HepG2 (cell line): ENCODE measurements at regions not wholly inside any gene's neighbourhood (a gene's known extent, or its start where the extent isn't known, plus 50 kb on each side); places are given as distances from the start of the nearest gene placed in this dataset.

Experiments
- BCLAF1 ChIP-seq: fragments of 450-650 bp; IDR thresholded peaks from 2 replicates; pipeline ENCODE4 v1.6.1; 2017; ENCODE audit warnings: mild to moderate bottlenecking
- BHLHE40 ChIP-seq: IDR thresholded peaks from 2 replicates; pipeline ENCODE4 v1.6.1; 2011; ENCODE audit warnings: low read length, improper control_type of control experiment
- CBX2 ChIP-seq, 2 experiments: fragments of 200-600 bp in 1 of 2; sonication (generic); formaldehyde crosslinking in 1 of 2; IDR thresholded peaks; 2 replicates each; pipeline versions ENCODE4 v1.7.0 to v1.8.1; 2018 to 2022; ENCODE audit warnings: low read depth in 2 of 2, low read length in 1 of 2, mild to moderate bottlenecking in 1 of 2, missing genetic modification reagents in 1 of 2
- CBX5 ChIP-seq: sonication (generic); formaldehyde crosslinking; IDR thresholded peaks from 2 replicates; pipeline ENCODE4 v1.4.0; 2020; ENCODE audit warnings: missing genetic modification reagents, borderline replicate concordance
- CC2D1A ChIP-seq: sonication (generic); formaldehyde crosslinking; IDR thresholded peaks from 2 replicates; pipeline ENCODE4 v1.8.1; 2023; ENCODE audit warnings: mild to moderate bottlenecking, missing genetic modification reagents
- DMTF1 ChIP-seq: sonication (generic); formaldehyde crosslinking; IDR thresholded peaks from 2 replicates; pipeline ENCODE4 v1.4.0; 2020; ENCODE audit warnings: mild to moderate bottlenecking, missing genetic modification reagents
- DNMT3B ChIP-seq: conservative IDR thresholded peaks from 2 replicates; pipeline ENCODE4 v1.6.1; 2016; ENCODE audit warnings: missing biosample characterization, control low read depth
- DPF2 ChIP-seq: sonication (generic); formaldehyde crosslinking; IDR thresholded peaks from 2 replicates; pipeline ENCODE4 v1.4.0; 2020; ENCODE audit warnings: mild to moderate bottlenecking, low read depth, missing genetic modification reagents, borderline replicate concordance
- HNRNPLL ChIP-seq: fragments of 200-400 bp; formaldehyde crosslinking; IDR thresholded peaks from 2 replicates; pipeline ENCODE4 v1.6.1; 2017; ENCODE audit warnings: mild to moderate bottlenecking, low read depth, low read length; ENCODE audit not compliant: poor library complexity, severe bottlenecking
- HOMEZ ChIP-seq: IDR thresholded peaks from 2 replicates; pipeline ENCODE4 v1.6.1; 2016; ENCODE audit warnings: low read depth
- KLF11 ChIP-seq: IDR thresholded peaks from 2 replicates; pipeline ENCODE4 v1.6.1; 2016; ENCODE audit warnings: missing compliant biosample characterization
- PCBP1 ChIP-seq: fragments of 200-400 bp; formaldehyde crosslinking; IDR thresholded peaks from 2 replicates; pipeline ENCODE4 v1.6.1; 2017; ENCODE audit warnings: mild to moderate bottlenecking, low read depth, low read length, borderline replicate concordance
- PRPF4 ChIP-seq: fragments of 200-400 bp; formaldehyde crosslinking; IDR thresholded peaks from 2 replicates; pipeline ENCODE4 v1.6.1; 2016; ENCODE audit warnings: low read length, low read depth; ENCODE audit not compliant: poor library complexity, severe bottlenecking
- RFXAP ChIP-seq: sonication (generic); formaldehyde crosslinking; IDR thresholded peaks from 2 replicates; pipeline ENCODE4 v1.4.0; 2020; ENCODE audit warnings: missing genetic modification reagents, borderline replicate concordance
- SPEN ChIP-seq: sonication (generic); formaldehyde crosslinking; IDR thresholded peaks from 2 replicates; pipeline ENCODE4 v1.5.1; 2020; ENCODE audit warnings: low read depth, mild to moderate bottlenecking, missing genetic modification reagents
- U2AF1 ChIP-seq: fragments of 200-400 bp; formaldehyde crosslinking; optimal IDR thresholded peaks from 2 replicates; pipeline ENCODE3; 2017; ENCODE audit warnings: mild to moderate bottlenecking, low read depth, low read length
- ZBTB7B ChIP-seq: sonication (generic); formaldehyde crosslinking; IDR thresholded peaks from 2 replicates; pipeline ENCODE4 v1.4.0; 2020; ENCODE audit warnings: missing genetic modification reagents
- ZNF335 ChIP-seq: sonication (generic); formaldehyde crosslinking; IDR thresholded peaks from 2 replicates; pipeline ENCODE4 v1.4.0; 2020; ENCODE audit warnings: missing genetic modification reagents
- ZNF577 ChIP-seq: sonication (generic); formaldehyde crosslinking; IDR thresholded peaks from 2 replicates; pipeline ENCODE4 v1.4.0; 2020; ENCODE audit warnings: mild to moderate bottlenecking, low read depth, missing genetic modification reagents, borderline replicate concordance
- ZNF724P ChIP-seq: sonication (generic); formaldehyde crosslinking; IDR thresholded peaks from 2 replicates; pipeline ENCODE4 v1.8.0; 2022; ENCODE audit warnings: missing genetic modification reagents, borderline replicate concordance
- ZNF839 ChIP-seq: sonication (generic); formaldehyde crosslinking; IDR thresholded peaks from 2 replicates; pipeline ENCODE4 v1.4.0; 2020; ENCODE audit warnings: missing genetic modification reagents, mild to moderate bottlenecking, borderline replicate concordance
- ZNF879 ChIP-seq: sonication (generic); formaldehyde crosslinking; IDR thresholded peaks from 2 replicates; pipeline ENCODE4 v1.8.1; 2023; ENCODE audit warnings: missing genetic modification reagents
- ZSCAN21 ChIP-seq: sonication (generic); formaldehyde crosslinking; IDR thresholded peaks from 2 replicates; pipeline ENCODE4 v1.8.0; 2022; ENCODE audit warnings: mild to moderate bottlenecking, missing genetic modification reagents, moderate library complexity, borderline replicate concordance

GRCh38 chr13:40072663-40073120 is 417.2 kb downstream of the COG6 start (continued):
- TF ChIP-seq U2AF1 = no peak
- no peak for TF ChIP-seq ZNF577 (CRISPR knock-in tag)
- TF ChIP-seq BCLAF1 = no peak
- TF ChIP-seq DMTF1 (CRISPR knock-in tag) = no peak
- no peak for TF ChIP-seq KLF11
- peak; percentile 66; the same call in 1 of the 2 replicates for TF ChIP-seq HOMEZ (CRISPR knock-in tag)
- TF ChIP-seq ZNF839 = no peak
- no peak for TF ChIP-seq HNRNPLL
- TF ChIP-seq SPEN (CRISPR knock-in tag) = peak; percentile 54; the same call in 1 of the 2 replicates
- no peak for TF ChIP-seq ZSCAN21
- no peak for TF ChIP-seq BHLHE40
- TF ChIP-seq ZNF879 (CRISPR knock-in tag) = no peak
- TF ChIP-seq ZBTB7B = peak; percentile 96
- peak; percentile 69; the same call in 1 of the 2 replicates for TF ChIP-seq DPF2 (CRISPR knock-in tag)
- TF ChIP-seq ZNF335 = no peak
- no peak for TF ChIP-seq CBX2 (IDR thresholded peaks at IDR 0.05; ENCODE audit: low read depth, low read length)
- TF ChIP-seq CBX2 (CRISPR knock-in tag; IDR thresholded peaks at IDR 0.05; ENCODE audit: low read depth) = no peak
- no peak for TF ChIP-seq PCBP1
- TF ChIP-seq ZNF724P = no peak
- peak; percentile 50; the same call in 1 of the 2 replicates for TF ChIP-seq CBX5
- TF ChIP-seq DNMT3B (CRISPR knock-in tag) = no peak
- TF ChIP-seq RFXAP = no peak
- TF ChIP-seq CC2D1A = no peak
- no peak for TF ChIP-seq PRPF4
